ENCODE measurements at regions not wholly inside any gene's neighbourhood (a gene's known extent, or its start where the extent isn't known, plus 50 kb on each side); places are given as distances from the start of the nearest gene placed in this dataset.

- TF ChIP-seq POLR2AphosphoS5 (IDR thresholded peaks at IDR 0.05; ENCODE audit: low read depth, low read length) = no peak
- TF ChIP-seq TAF1 (IDR thresholded peaks at IDR 0.05; ENCODE audit: borderline replicate concordance, insufficient read depth, low read length) = no peak
- TF ChIP-seq REST (IDR thresholded peaks at IDR 0.05; ENCODE audit: insufficient read depth in 1 of 2, low read depth in 2 of 2, low read length in 2 of 2) = no peak
- TF ChIP-seq SIN3A (IDR thresholded peaks at IDR 0.05; ENCODE audit: borderline replicate concordance, insufficient read depth, low read length) = no peak
- no peak for TF ChIP-seq FOXP2 (optimal IDR thresholded peaks at IDR 0.05; ENCODE audit: borderline replicate concordance, extremely low read depth, extremely low read length, insufficient read depth)
These were observed 419.7 kb downstream of the CD109 start for GRCh38 chr6:74115674-74116073.

Data from PFSK-1 (cell line).